Ureter (tissue), 1 donor: ENCODE measurements at regions not wholly inside any gene's neighbourhood (a gene's known extent, or its start where the extent isn't known, plus 50 kb on each side); places are given as distances from the start of the nearest gene placed in this dataset.
A peak's percentile ranks its signal among the peaks of the same experiment; 100 is the strongest.

Source experiments
- DNase-seq: peaks from one replicate; pipeline ENCODE4 v3.0.0-alpha.2; 2020; ENCODE audit warnings: low spot score
- donor health status: DM: yes; HTN: yes; CAD: no.

- DNase-seq = peak; percentile 48
Observed at GRCh38 chr6:170085475-170086401, 205.1 kb downstream of the DLL1 start.

- no peak for DNase-seq
Observed at GRCh38 chr6:170084166-170084730, 206.6 kb downstream of the DLL1 start.

- DNase-seq = no peak
Observed at GRCh38 chr6:170083236-170084051, 207.4 kb downstream of the DLL1 start.

- no peak for DNase-seq
Observed at GRCh38 chr6:170082531-170083187, 208.2 kb downstream of the DLL1 start.

GRCh38 chr6:170082067-170082466, 208.8 kb downstream of the DLL1 start:
- DNase-seq = no peak

- DNase-seq = peak; percentile 38
Observed at GRCh38 chr6:170081556-170081955, 209.3 kb downstream of the DLL1 start.

- peak; percentile 37 for DNase-seq
Observed at GRCh38 chr6:170080828-170081371, 210.0 kb downstream of the DLL1 start.

- no peak for DNase-seq
Observed at GRCh38 chr6:170080169-170080827, 210.6 kb downstream of the DLL1 start.

- peak; percentile 38 for DNase-seq
Observed at GRCh38 chr6:170076466-170077165, 214.3 kb downstream of the DLL1 start.

GRCh38 chr6:170075659-170076223, 215.1 kb downstream of the DLL1 start:
- peak; percentile 40 for DNase-seq

- peak; percentile 7 for DNase-seq
Observed at GRCh38 chr6:170074907-170075306, 216.0 kb downstream of the DLL1 start.

- peak; percentile 35 for DNase-seq
Observed at GRCh38 chr6:170074435-170074834, 216.4 kb downstream of the DLL1 start.

GRCh38 chr6:170073846-170074245, 217.0 kb downstream of the DLL1 start:
- DNase-seq = peak; percentile 28

GRCh38 chr6:170072246-170072645, 218.6 kb downstream of the DLL1 start:
- DNase-seq = peak; percentile 10

GRCh38 chr6:170069611-170070010, 221.3 kb downstream of the DLL1 start:
- no peak for DNase-seq

GRCh38 chr6:170068496-170068895, 222.4 kb downstream of the DLL1 start:
- DNase-seq = peak; percentile 34

GRCh38 chr6:170067923-170068360, 222.9 kb downstream of the DLL1 start:
- no peak for DNase-seq

- peak; percentile 41 for DNase-seq
Observed at GRCh38 chr6:170067181-170067641, 223.7 kb downstream of the DLL1 start.

- peak; percentile 23 for DNase-seq
Observed at GRCh38 chr6:170066679-170067078, 224.2 kb downstream of the DLL1 start.
